ENCODE measurements at regions not wholly inside any gene's neighbourhood (a gene's known extent, or its start where the extent isn't known, plus 50 kb on each side); places are given as distances from the start of the nearest gene placed in this dataset.

GRCh38 chr1:55490547-55490946 lies 275.4 kb upstream of the USP24 start (continued):
- no peak for TF ChIP-seq PHF8 (conservative IDR thresholded peaks at IDR 0.05; ENCODE audit: low read depth, low read length)
- TF ChIP-seq CTCF (IDR thresholded peaks at IDR 0.05; ENCODE audit: control extremely low read depth in 1 of 3, insufficient read depth in 1 of 3, low read depth in 1 of 3, low read length in 3 of 3): no peak
- TF ChIP-seq SP2 (IDR thresholded peaks at IDR 0.05; ENCODE audit: low read length): no peak
- TF ChIP-seq MAFK (IDR thresholded peaks at IDR 0.05; ENCODE audit: low read depth, low read length): no peak
- no peak for TF ChIP-seq EP300 (IDR thresholded peaks at IDR 0.05; ENCODE audit: borderline replicate concordance in 1 of 2, low read depth in 2 of 2, low read length in 2 of 2)
- no peak for TF ChIP-seq CHD7 (IDR thresholded peaks at IDR 0.05; ENCODE audit: insufficient replicate concordance, low read length)
- no peak for TF ChIP-seq KDM1A (IDR thresholded peaks at IDR 0.05; ENCODE audit: borderline replicate concordance, low read length)
